ENCODE measurements at regions not wholly inside any gene's neighbourhood (a gene's known extent, or its start where the extent isn't known, plus 50 kb on each side); places are given as distances from the start of the nearest gene placed in this dataset.

- H3K4me1 Mint-ChIP-seq, result no peaks in the 10 kb centered on the region
- no peak overlapping the region for H3K27ac Mint-ChIP-seq
- ChIA-PET CTCF (no interaction called here), POLR2A (no interaction called here)
- TF ChIP-seq EMX1 (CRISPR knock-in tag; IDR thresholded peaks at IDR 0.05) (no peak), PRRX2 (CRISPR knock-in tag; IDR thresholded peaks at IDR 0.05) (no peak), GTF2I (CRISPR knock-in tag; conservative IDR thresholded peaks at IDR 0.05) (no peak), MAX (CRISPR knock-in tag; IDR thresholded peaks at IDR 0.05) (no peak), ZNF396 (CRISPR knock-in tag; IDR thresholded peaks at IDR 0.05; ENCODE audit: borderline replicate concordance) (no peak), TEAD1 (CRISPR knock-in tag; IDR thresholded peaks at IDR 0.05) (no peak), FOXP1 (CRISPR knock-in tag; IDR thresholded peaks at IDR 0.05; ENCODE audit: borderline replicate concordance) (no peak), ZNF317 (CRISPR knock-in tag; IDR thresholded peaks at IDR 0.05; ENCODE audit: borderline replicate concordance, low read depth) (no peak), RELA (CRISPR knock-in tag; IDR thresholded peaks at IDR 0.05; ENCODE audit: borderline replicate concordance) (no peak), HMGA2 (CRISPR knock-in tag; IDR thresholded peaks at IDR 0.05) (no peak), STAT6 (CRISPR knock-in tag; conservative IDR thresholded peaks at IDR 0.05; ENCODE audit: low read depth) (no peak)
- peaks cover 14% of the 10 kb centered on the region for H3K9me3 Mint-ChIP-seq
- ATAC-seq (no peak), DNase-seq (ENCODE audit: low spot score) (no peak)
- no peaks in the 10 kb centered on the region for H3K36me3 Mint-ChIP-seq
- H3K4me3 Mint-ChIP-seq, result no peak overlapping the region
- no peaks in the 10 kb centered on the region for H3K27me3 Mint-ChIP-seq (ENCODE audit: low read depth)
These were observed 590.8 kb downstream of the OTOL1 start for GRCh38 chr3:162087361-162087760.

- DNase-seq (ENCODE audit: low spot score) (no peak), ATAC-seq (no peak)
- ChIA-PET POLR2A (no interaction called here), CTCF (no interaction called here)
- TF ChIP-seq NR3C1 (CRISPR knock-in tag; conservative IDR thresholded peaks at IDR 0.05; ENCODE audit: low read depth) (no peak), USF2 (CRISPR knock-in tag; IDR thresholded peaks at IDR 0.05) (no peak), PRRX2 (CRISPR knock-in tag; IDR thresholded peaks at IDR 0.05) (no peak), ZNF317 (CRISPR knock-in tag; IDR thresholded peaks at IDR 0.05; ENCODE audit: borderline replicate concordance, low read depth) (no peak)
- Mint-ChIP-seq H3K27ac (no peak overlapping the region), H3K4me3 (no peak overlapping the region), H3K27me3 (ENCODE audit: low read depth) (no peaks in the 10 kb centered on the region), H3K9me3 (peaks cover 22% of the 10 kb centered on the region), H3K4me1 (no peaks in the 10 kb centered on the region), H3K36me3 (0 out of 2 replicates have a peak, but pooled peaks cover 2% of the 10 kb centered on the region)
These were observed 596.1 kb downstream of the OTOL1 start for GRCh38 chr3:162092751-162093150.

- CTCF ChIA-PET, result no interaction called here
- no peak overlapping the region for H3K27ac Mint-ChIP-seq
These were observed 597.7 kb downstream of the OTOL1 start for GRCh38 chr3:162094301-162094700.

More at GRCh38 chr3:162094301-162094700, 597.7 kb downstream of the OTOL1 start:
- ATAC-seq (no peak), DNase-seq (ENCODE audit: low spot score) (no peak)
- H3K27me3 Mint-ChIP-seq (ENCODE audit: low read depth), result no peaks in the 10 kb centered on the region
- POLR2A ChIA-PET, result no interaction called here
- H3K4me3 Mint-ChIP-seq, result no peak overlapping the region
- no peaks in the 10 kb centered on the region for H3K4me1 Mint-ChIP-seq
- H3K9me3 Mint-ChIP-seq, result peaks cover 22% of the 10 kb centered on the region
- H3K36me3 Mint-ChIP-seq, result 0 out of 2 replicates have a peak, but pooled peaks cover 2% of the 10 kb centered on the region
- TF ChIP-seq ATF1 (CRISPR knock-in tag; IDR thresholded peaks at IDR 0.05) (no peak), SMAD3 (CRISPR knock-in tag; IDR thresholded peaks at IDR 0.05; ENCODE audit: borderline replicate concordance) (no peak), FOXP4 (CRISPR knock-in tag; IDR thresholded peaks at IDR 0.05) (no peak)

All from WTC11 (cell line).